ENCODE measurements at regions not wholly inside any gene's neighbourhood (a gene's known extent, or its start where the extent isn't known, plus 50 kb on each side); places are given as distances from the start of the nearest gene placed in this dataset.

DNA sequence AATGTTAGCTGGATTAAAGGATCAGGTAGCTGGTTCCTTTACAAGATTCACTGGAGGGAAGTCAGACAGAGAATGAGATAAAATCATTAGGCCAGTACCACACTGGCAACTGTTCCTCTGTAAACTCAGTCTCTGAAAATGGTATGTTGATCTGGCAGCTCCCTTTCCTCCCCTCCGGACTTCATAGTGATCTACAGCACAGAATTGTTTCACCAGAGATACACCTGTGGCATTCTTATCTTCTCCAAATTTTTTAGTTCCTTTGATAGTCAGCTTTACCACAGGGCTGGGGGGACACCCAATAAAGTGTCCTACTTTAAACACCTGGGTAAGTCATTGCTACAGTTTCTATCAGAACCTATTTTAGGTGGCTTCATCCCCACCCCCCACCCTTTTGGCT, 304.3 kb upstream of the KCNH8 start:
- TF ChIP-seq, protein P1, sequence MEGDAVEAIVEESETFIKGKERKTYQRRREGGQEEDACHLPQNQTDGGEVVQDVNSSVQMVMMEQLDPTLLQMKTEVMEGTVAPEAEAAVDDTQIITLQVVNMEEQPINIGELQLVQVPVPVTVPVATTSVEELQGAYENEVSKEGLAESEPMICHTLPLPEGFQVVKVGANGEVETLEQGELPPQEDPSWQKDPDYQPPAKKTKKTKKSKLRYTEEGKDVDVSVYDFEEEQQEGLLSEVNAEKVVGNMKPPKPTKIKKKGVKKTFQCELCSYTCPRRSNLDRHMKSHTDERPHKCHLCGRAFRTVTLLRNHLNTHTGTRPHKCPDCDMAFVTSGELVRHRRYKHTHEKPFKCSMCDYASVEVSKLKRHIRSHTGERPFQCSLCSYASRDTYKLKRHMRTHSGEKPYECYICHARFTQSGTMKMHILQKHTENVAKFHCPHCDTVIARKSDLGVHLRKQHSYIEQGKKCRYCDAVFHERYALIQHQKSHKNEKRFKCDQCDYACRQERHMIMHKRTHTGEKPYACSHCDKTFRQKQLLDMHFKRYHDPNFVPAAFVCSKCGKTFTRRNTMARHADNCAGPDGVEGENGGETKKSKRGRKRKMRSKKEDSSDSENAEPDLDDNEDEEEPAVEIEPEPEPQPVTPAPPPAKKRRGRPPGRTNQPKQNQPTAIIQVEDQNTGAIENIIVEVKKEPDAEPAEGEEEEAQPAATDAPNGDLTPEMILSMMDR (IDR thresholded peaks at IDR 0.05; ENCODE audit: low read length), result no peak
- TF ChIP-seq EZH2 (IDR thresholded peaks at IDR 0.05; ENCODE audit: borderline replicate concordance, low read length), result no peak
